OCI-LY7 (cell line): ENCODE measurements at regions not wholly inside any gene's neighbourhood (a gene's known extent, or its start where the extent isn't known, plus 50 kb on each side); places are given as distances from the start of the nearest gene placed in this dataset.

ENCODE experiments used
- BruUV-seq: library from RNA; stranded (reverse); fragments of 400-500 nt; replicated peaks from 2 replicates; lab custom pipeline; 2021; lab: Mats Ljungman, UMichigan
- CTCF ChIA-PET: fragments of 300-600 bp; sonication (Branson Sonifier 250); formaldehyde crosslinking; loops from one replicate; lab custom pipeline; 2022; ENCODE audit warnings: antibody characterized with exemption; ENCODE audit not compliant: unreplicated experiment; lab: Charles Lee
- POLR2A ChIA-PET: fragments of 300-600 bp; sonication (Branson Sonifier 250); formaldehyde crosslinking; loops from one replicate; lab custom pipeline; 2022; ENCODE audit warnings: antibody characterized with exemption; lab: Charles Lee
- DNase-seq: peaks from one replicate; pipeline ENCODE4 v3.0.0-alpha.2; 2015; ENCODE audit warnings: low spot score
- H2AFZ ChIP-seq: fragments of 200-600 bp; sonication (generic), shearing (Covaris generic); 2 replicates; pipeline ENCODE4 v1.6.1; 2014; ENCODE audit warnings: mild to moderate bottlenecking, antibody characterized with exemption, low read length, moderate library complexity
- H3K27ac ChIP-seq: fragments of 200-600 bp; sonication (generic); 2 replicates; pipeline ENCODE4 v1.5.1; 2014; ENCODE audit warnings: mixed run types, low read depth, mild to moderate bottlenecking, moderate library complexity, low read length, inconsistent platforms; ENCODE audit not compliant: poor library complexity, severe bottlenecking
- H3K36me3 ChIP-seq: fragments of 200-600 bp; sonication (generic); 2 replicates; pipeline ENCODE4 v1.6.1; 2014; ENCODE audit warnings: mild to moderate bottlenecking, antibody characterized with exemption, low read length, moderate library complexity, mixed read lengths; ENCODE audit not compliant: insufficient read depth
- H3K4me1 ChIP-seq: fragments of 200-600 bp; sonication (generic); 2 replicates; pipeline ENCODE4 v1.5.1; 2014; ENCODE audit warnings: mild to moderate bottlenecking, low read length; ENCODE audit not compliant: insufficient read depth, poor library complexity, severe bottlenecking
- H3K4me2 ChIP-seq: fragments of 200-600 bp; sonication (generic); 2 replicates; pipeline ENCODE4 v1.6.1; 2014; ENCODE audit warnings: mild to moderate bottlenecking, low read length
- H3K4me3 ChIP-seq: fragments of 200-600 bp; sonication (generic); 2 replicates; pipeline ENCODE4 v1.5.1; 2014; ENCODE audit warnings: mild to moderate bottlenecking, low read depth, low read length; ENCODE audit not compliant: poor library complexity, severe bottlenecking
- H3K79me2 ChIP-seq: fragments of 200-600 bp; sonication (generic); 2 replicates; pipeline ENCODE4 v1.6.1; 2016; ENCODE audit warnings: low read depth, mild to moderate bottlenecking, low read length, moderate library complexity, mixed read lengths; ENCODE audit not compliant: insufficient read depth
- H3K9me2 ChIP-seq: fragments of 200-600 bp; sonication (generic); 2 replicates; pipeline ENCODE4 v1.6.1; 2016; ENCODE audit warnings: mild to moderate bottlenecking, low read length, mixed read lengths; ENCODE audit not compliant: insufficient read depth
- H3K9me3 ChIP-seq: fragments of 200-600 bp; sonication (generic); 2 replicates; pipeline ENCODE4 v1.6.1; 2014; ENCODE audit warnings: mild to moderate bottlenecking, mixed run types, low read length, mixed read lengths
- H4K20me1 ChIP-seq: fragments of 200-600 bp; sonication (generic); 2 replicates; pipeline ENCODE4 v1.6.1; 2014; ENCODE audit warnings: mild to moderate bottlenecking, antibody characterized with exemption, low read length, moderate library complexity, mixed read lengths; ENCODE audit not compliant: insufficient read depth
- CTCF ChIP-seq: fragments of 200-600 bp; sonication (generic); conservative IDR thresholded peaks from 2 replicates; pipeline ENCODE4 v1.5.1; 2014; ENCODE audit warnings: mild to moderate bottlenecking, antibody characterized with exemption, low read length, moderate library complexity, mixed read lengths
- EZH2phosphoT487 ChIP-seq: fragments of 200-600 bp; sonication (generic); IDR thresholded peaks from 2 replicates; pipeline ENCODE4 v1.6.1; 2018; ENCODE audit warnings: low read depth, borderline replicate concordance, mild to moderate bottlenecking, mixed run types, antibody characterized with exemption, low read length, moderate library complexity, mixed read lengths
- intact Hi-C: fragments of 100-400 bp; cut with micrococcal nuclease; formaldehyde crosslinking; loops from one replicate; pipeline ENCODE4 v1.10.0; 2022; ENCODE audit not compliant: unreplicated experiment

GRCh38 chr2:106280224-106280623, 86.1 kb upstream of the UXS1 start:
- no TSS peak for BruUV-seq
- no peak for TF ChIP-seq CTCF
- DNase-seq, result no peak
- H3K4me3 ChIP-seq, result no peak overlapping the region
- H4K20me1 ChIP-seq, result no peaks in the 10 kb centered on the region
- CTCF ChIA-PET, result no interaction called here
- no peaks in the 10 kb centered on the region for H3K79me2 ChIP-seq
- H2AFZ ChIP-seq, result no peak overlapping the region
- H3K4me2 ChIP-seq, result no peak overlapping the region
- no peaks in the 10 kb centered on the region for H3K9me2 ChIP-seq
- no peaks in the 10 kb centered on the region for H3K36me3 ChIP-seq
- no peaks in the 10 kb centered on the region for H3K9me3 ChIP-seq
- H3K4me1 ChIP-seq, result no peaks in the 10 kb centered on the region
- intact Hi-C loops, result no loop called here
- no peak overlapping the region for H3K27ac ChIP-seq
- POLR2A ChIA-PET, result interaction anchor here (0.7 kb wide), 1 partner anchor 12 kb away, joined by 3 read pairs; no protein-coding TSS in a partner anchor

GRCh38 chr2:106278112-106278876, 84.2 kb upstream of the UXS1 start:
- intact Hi-C loops, result no loop called here
- Histone ChIP-seq H3K36me3 (no peaks in the 10 kb centered on the region), H3K9me3 (no peaks in the 10 kb centered on the region), H3K79me2 (no peaks in the 10 kb centered on the region), H3K4me2 (no peak overlapping the region), H2AFZ (no peak overlapping the region), H3K4me1 (no peaks in the 10 kb centered on the region), H4K20me1 (no peaks in the 10 kb centered on the region), H3K4me3 (no peak overlapping the region), H3K27ac (no peak overlapping the region), H3K9me2 (no peaks in the 10 kb centered on the region)
- ChIA-PET CTCF (no interaction called here), POLR2A (no interaction called here)
- no TSS peak for BruUV-seq
- TF ChIP-seq EZH2phosphoT487 (no peak), CTCF (no peak)
- DNase-seq, result no peak

GRCh38 chr2:106277426-106277825, 83.3 kb upstream of the UXS1 start:
- no peak for TF ChIP-seq CTCF
- no peak for TF ChIP-seq EZH2phosphoT487
- Histone ChIP-seq H3K4me1 (no peaks in the 10 kb centered on the region), H3K27ac (no peak overlapping the region), H3K4me2 (no peak overlapping the region), H3K79me2 (no peaks in the 10 kb centered on the region), H3K9me2 (no peaks in the 10 kb centered on the region), H2AFZ (no peak overlapping the region), H3K4me3 (no peak overlapping the region), H3K36me3 (no peaks in the 10 kb centered on the region), H4K20me1 (no peaks in the 10 kb centered on the region), H3K9me3 (no peaks in the 10 kb centered on the region)
- no TSS peak for BruUV-seq
- POLR2A ChIA-PET, result no interaction called here
- DNase-seq, result no peak
- intact Hi-C loops, result no loop called here
- CTCF ChIA-PET, result no interaction called here
